ENCODE measurements at regions not wholly inside any gene's neighbourhood (a gene's known extent, or its start where the extent isn't known, plus 50 kb on each side); places are given as distances from the start of the nearest gene placed in this dataset.

- no peak for ATAC-seq (ENCODE audit: insufficient read depth, low FRiP score)
- no peak for TF ChIP-seq CTCF (IDR thresholded peaks at IDR 0.05; ENCODE audit: control extremely low read depth, extremely low read depth)
- WGBS, 2 donors = 93 to 95% methylated on average over 6 of the region's 6 CpGs
These were observed 148.3 kb upstream of the MSX2 start for GRCh38 chr5:174576042-174576441.

GRCh38 chr5:174581479-174581878 lies 142.9 kb upstream of the MSX2 start:
- Histone ChIP-seq H3K4me3 (no peak overlapping the region), H3K27ac (ENCODE audit: low read depth in 1 of 2, low read length in 1 of 2) (no peak overlapping the region), H3K27me3 (ENCODE audit: control insufficient read depth in 3 of 3, insufficient read depth in 3 of 3, low read length in 2 of 3) (peaks cover 0 to 7% (median 6%) of the 10 kb centered on the region in 3 donors), H3K9ac (ENCODE audit: insufficient read depth in 1 of 2, low read length in 2 of 2) (no peak overlapping the region), H3K9me3 (ENCODE audit: control insufficient read depth in 4 of 4, insufficient read depth in 3 of 4, low read length in 3 of 4) (peaks cover 0 to 3% (median 1%) of the 10 kb centered on the region in 4 donors), H3K4me1 (ENCODE audit: control insufficient read depth in 5 of 5, insufficient read depth in 5 of 5, low read length in 5 of 5) (peaks cover 0 to 1% (median 0%) of the 10 kb centered on the region in 5 donors), H3K36me3 (ENCODE audit: control insufficient read depth in 4 of 4, insufficient read depth in 4 of 4, low read length in 4 of 4) (no peaks in the 10 kb centered on the region)
- TF ChIP-seq CTCF (IDR thresholded peaks at IDR 0.05; ENCODE audit: control extremely low read depth, extremely low read depth) = no peak
- ATAC-seq (ENCODE audit: insufficient read depth, low FRiP score) = no peak
- DNase-seq = peak; percentile 27 to 54 (median 50)
- WGBS, 2 donors = 12 to 13% methylated on average over 5 of the region's 5 CpGs

More at GRCh38 chr5:174576042-174576441, 148.3 kb upstream of the MSX2 start:
- no peak overlapping the region for H3K9ac ChIP-seq (ENCODE audit: insufficient read depth in 1 of 2, low read length in 2 of 2)
- peaks cover 0 to 7% (median 6%) of the 10 kb centered on the region in 3 donors for H3K27me3 ChIP-seq (ENCODE audit: control insufficient read depth in 3 of 3, insufficient read depth in 3 of 3, low read length in 2 of 3)
- peaks cover 0 to 29% (median 0%) of the 10 kb centered on the region in 5 donors for H3K4me1 ChIP-seq (ENCODE audit: control insufficient read depth in 5 of 5, insufficient read depth in 5 of 5, low read length in 5 of 5)
- H3K4me3 ChIP-seq = no peak overlapping the region
- no peaks in the 10 kb centered on the region for H3K36me3 ChIP-seq (ENCODE audit: control insufficient read depth in 4 of 4, insufficient read depth in 4 of 4, low read length in 4 of 4)
- no peak overlapping the region for H3K27ac ChIP-seq (ENCODE audit: low read depth in 1 of 2, low read length in 1 of 2)
- peaks cover 0 to 3% (median 0%) of the 10 kb centered on the region in 4 donors for H3K9me3 ChIP-seq (ENCODE audit: control insufficient read depth in 4 of 4, insufficient read depth in 3 of 4, low read length in 3 of 4)
- DNase-seq = no peak

- Histone ChIP-seq H3K36me3 (ENCODE audit: control insufficient read depth in 4 of 4, insufficient read depth in 4 of 4, low read length in 4 of 4) (no peaks in the 10 kb centered on the region), H3K4me1 (ENCODE audit: control insufficient read depth in 5 of 5, insufficient read depth in 5 of 5, low read length in 5 of 5) (peaks cover 0 to 1% (median 0%) of the 10 kb centered on the region in 5 donors), H3K4me3 (no peak overlapping the region), H3K27me3 (ENCODE audit: control insufficient read depth in 3 of 3, insufficient read depth in 3 of 3, low read length in 2 of 3) (peaks cover 0 to 5% (median 5%) of the 10 kb centered on the region in 3 donors), H3K9me3 (ENCODE audit: control insufficient read depth in 4 of 4, insufficient read depth in 3 of 4, low read length in 3 of 4) (peaks cover 0 to 3% (median 1%) of the 10 kb centered on the region in 4 donors), H3K27ac (ENCODE audit: low read depth in 1 of 2, low read length in 1 of 2) (no peak overlapping the region), H3K9ac (ENCODE audit: insufficient read depth in 1 of 2, low read length in 2 of 2) (no peak overlapping the region)
- 56 to 68% methylated on average over 4 of the region's 4 CpGs for WGBS, 2 donors
- ATAC-seq (ENCODE audit: insufficient read depth, low FRiP score) (no peak), DNase-seq (peak in 1 of 3 donors; percentile 10)
- TF ChIP-seq CTCF (IDR thresholded peaks at IDR 0.05; ENCODE audit: control extremely low read depth, extremely low read depth) = no peak
These were observed 142.5 kb upstream of the MSX2 start for GRCh38 chr5:174581894-174582293.

- H3K4me3 ChIP-seq = no peak overlapping the region
- 93 to 97% methylated on average over 4 of the region's 4 CpGs for WGBS, 2 donors
- ATAC-seq (ENCODE audit: insufficient read depth, low FRiP score) (no peak), DNase-seq (no peak)
- no peak overlapping the region for H3K27ac ChIP-seq (ENCODE audit: low read depth in 1 of 2, low read length in 1 of 2)
- peaks cover 0 to 4% (median 3%) of the 10 kb centered on the region in 3 donors for H3K27me3 ChIP-seq (ENCODE audit: control insufficient read depth in 3 of 3, insufficient read depth in 3 of 3, low read length in 2 of 3)
- no peaks in the 10 kb centered on the region for H3K36me3 ChIP-seq (ENCODE audit: control insufficient read depth in 4 of 4, insufficient read depth in 4 of 4, low read length in 4 of 4)
- no peak for TF ChIP-seq CTCF (IDR thresholded peaks at IDR 0.05; ENCODE audit: control extremely low read depth, extremely low read depth)
- peaks cover 0 to 2% (median 0%) of the 10 kb centered on the region in 4 donors for H3K9me3 ChIP-seq (ENCODE audit: control insufficient read depth in 4 of 4, insufficient read depth in 3 of 4, low read length in 3 of 4)
- H3K9ac ChIP-seq (ENCODE audit: insufficient read depth in 1 of 2, low read length in 2 of 2) = no peak overlapping the region
- H3K4me1 ChIP-seq (ENCODE audit: control insufficient read depth in 5 of 5, insufficient read depth in 5 of 5, low read length in 5 of 5) = peaks cover 0 to 1% (median 0%) of the 10 kb centered on the region in 5 donors
These were observed 141.3 kb upstream of the MSX2 start for GRCh38 chr5:174583071-174583470.
